ENCODE measurements at regions not wholly inside any gene's neighbourhood (a gene's known extent, or its start where the extent isn't known, plus 50 kb on each side); places are given as distances from the start of the nearest gene placed in this dataset.

DNA sequence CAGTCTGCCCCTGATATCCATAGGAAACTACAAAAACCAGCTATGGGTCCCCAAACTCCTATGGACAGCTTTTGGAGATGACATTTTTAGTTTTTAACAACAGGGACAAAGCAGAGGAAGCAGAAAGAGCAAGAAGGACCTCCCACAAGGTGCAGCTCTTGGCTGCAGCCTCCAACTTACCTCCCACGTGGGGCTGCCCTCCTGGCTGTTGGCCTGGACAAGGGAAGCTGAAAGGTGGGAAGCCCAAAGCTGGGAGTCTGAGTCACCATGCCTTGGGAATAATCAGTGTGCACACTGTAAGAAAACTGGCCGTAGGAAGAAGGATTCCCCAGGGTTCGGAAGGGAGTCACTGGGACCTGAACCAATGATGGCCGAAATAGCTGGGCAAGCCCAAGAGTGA is 51.8 kb upstream of the PAX1 start:
- DNase-seq, result no peak

DNA sequence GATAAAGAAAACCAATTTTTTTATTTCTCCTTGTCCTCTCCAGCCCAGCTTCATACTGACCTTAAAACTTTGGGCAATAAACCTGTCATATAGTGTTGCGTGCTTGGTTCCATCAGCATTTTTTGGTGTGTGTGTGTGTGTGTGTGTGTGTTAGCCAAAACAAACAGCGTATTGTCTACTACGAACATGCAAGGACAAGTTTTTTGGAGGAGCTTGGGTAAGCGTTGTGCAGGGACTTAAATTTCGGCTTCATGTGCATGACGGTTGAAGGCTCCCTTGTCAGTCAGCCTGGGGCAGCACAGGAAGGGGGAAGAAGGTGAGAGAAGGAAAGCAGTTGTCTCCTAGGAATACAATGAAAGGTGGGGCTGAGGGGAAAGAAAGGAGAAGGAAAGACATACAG is 62.0 kb upstream of the PAX1 start:
- no peak for DNase-seq

- peak; percentile 5 for DNase-seq
These were observed 64.9 kb upstream of the PAX1 start for GRCh38 chr20:21640556-21640955.

GRCh38 chr20:21633829-21634228 is 71.6 kb upstream of the PAX1 start:
- DNase-seq, result no peak

GRCh38 chr20:21632735-21633053 is 72.8 kb upstream of the PAX1 start:
- DNase-seq, result no peak

GRCh38 chr20:21632031-21632734 is 73.3 kb upstream of the PAX1 start:
- no peak for DNase-seq

DNA sequence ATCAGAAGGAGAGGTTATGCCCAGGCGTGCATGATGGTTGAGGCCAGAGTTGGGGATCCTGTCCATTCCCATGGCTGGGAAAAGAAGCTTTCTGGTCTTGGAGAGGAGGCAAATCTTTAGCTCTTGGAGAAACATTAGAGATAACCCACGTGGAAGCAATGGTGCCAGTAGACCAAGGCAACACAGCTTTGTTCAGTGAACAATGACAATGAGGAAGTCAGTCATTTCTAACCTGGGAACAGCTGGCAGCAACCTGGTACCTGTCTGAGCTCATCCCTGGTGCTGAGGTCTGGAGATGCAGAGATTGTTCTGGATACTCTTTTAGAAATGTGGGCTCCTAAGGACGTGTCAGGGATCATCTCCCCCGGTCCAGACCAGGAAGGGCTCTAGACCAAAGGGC is 76.7 kb upstream of the PAX1 start:
- no peak for DNase-seq

- no peak for DNase-seq
These were observed 81.7 kb upstream of the PAX1 start for GRCh38 chr20:21623781-21624094.

- DNase-seq, result no peak
These were observed 82.2 kb upstream of the PAX1 start for GRCh38 chr20:21623074-21623780.

DNA sequence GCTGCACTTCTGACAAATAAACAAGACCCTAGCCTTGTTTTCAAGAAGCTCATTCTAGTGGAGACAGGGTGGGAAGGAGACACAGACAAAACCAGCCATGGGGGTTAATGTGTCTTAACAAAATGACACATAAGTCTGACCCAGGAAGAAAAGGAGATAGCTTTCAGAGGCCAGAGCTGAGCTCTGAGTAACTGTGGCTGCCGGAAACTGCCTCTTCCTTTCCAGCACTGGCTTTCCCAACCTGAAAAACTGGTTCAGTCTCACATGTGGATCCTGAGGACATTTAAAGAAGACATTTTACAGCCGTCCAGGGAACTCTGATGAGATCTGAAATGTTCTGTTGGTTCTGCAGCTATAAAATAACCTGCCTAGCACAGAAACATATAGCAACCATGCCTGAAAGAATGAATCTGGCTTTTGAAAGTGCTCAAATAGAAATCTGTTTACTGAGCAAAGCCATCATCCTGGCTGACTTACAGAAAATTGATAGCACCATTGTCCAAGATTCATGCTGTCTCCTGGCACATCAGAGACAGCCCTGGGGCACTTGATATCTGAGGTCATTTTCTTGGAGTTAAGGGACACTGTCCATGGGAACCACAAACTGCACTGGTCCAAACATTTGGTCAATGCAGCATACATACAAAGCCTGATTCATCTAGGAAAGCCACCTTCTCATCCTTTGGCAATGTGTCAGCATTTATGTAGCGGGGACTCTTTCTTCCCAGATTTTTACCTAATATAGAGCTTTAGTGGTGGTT is 83.2 kb upstream of the PAX1 start:
- no peak for DNase-seq

- DNase-seq, result peak; percentile 44
These were observed 86.6 kb upstream of the PAX1 start for GRCh38 chr20:21618759-21619416.

DNA sequence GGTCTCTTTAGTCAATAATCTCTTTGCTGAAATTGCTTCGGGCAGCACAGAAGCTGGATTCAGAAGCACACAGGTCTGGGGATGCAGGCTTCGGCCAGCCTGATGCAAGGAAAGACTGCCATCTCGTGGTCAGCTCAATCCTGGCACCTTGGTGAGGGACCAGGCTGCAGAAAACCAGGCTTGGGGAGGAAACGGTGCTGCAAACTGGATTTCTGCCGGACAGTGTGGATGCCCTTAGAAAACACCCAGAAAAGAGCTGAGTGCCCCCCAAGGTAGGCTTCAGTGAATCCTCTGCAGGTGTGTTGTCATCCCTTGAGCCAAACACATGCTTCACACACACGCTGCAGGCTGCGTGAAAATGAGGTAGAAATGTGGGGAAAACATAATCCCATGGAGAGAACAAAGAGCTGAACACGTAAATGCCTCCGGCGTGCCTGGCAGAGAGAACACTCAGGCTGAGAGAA is 89.8 kb upstream of the PAX1 start:
- peak; percentile 69 for DNase-seq

- no peak for DNase-seq
These were observed 90.5 kb upstream of the PAX1 start for GRCh38 chr20:21614980-21615379.

- peak; percentile 12 for DNase-seq
These were observed 92.0 kb upstream of the PAX1 start for GRCh38 chr20:21613512-21613911.

DNA sequence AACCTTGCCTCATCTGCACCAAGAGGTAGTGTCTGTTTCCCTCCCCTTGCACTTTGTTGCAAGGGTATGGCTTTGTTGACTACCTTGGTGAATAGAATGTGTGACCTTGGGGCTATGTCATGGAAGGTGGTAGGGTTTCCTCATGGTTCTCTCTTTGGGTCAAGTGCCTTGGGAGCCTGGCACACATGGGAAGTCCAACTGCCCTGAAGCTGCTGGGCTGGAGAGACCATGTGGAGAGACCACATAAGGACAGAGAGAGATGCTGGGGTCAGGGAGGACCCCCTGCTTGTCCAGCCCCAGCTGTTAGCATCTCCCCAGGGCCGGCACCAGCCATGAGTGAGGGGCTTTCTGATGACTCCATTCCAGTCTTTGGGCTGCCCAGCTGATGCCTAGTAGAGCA is 95.5 kb upstream of the PAX1 start:
- DNase-seq, result no peak

DNA sequence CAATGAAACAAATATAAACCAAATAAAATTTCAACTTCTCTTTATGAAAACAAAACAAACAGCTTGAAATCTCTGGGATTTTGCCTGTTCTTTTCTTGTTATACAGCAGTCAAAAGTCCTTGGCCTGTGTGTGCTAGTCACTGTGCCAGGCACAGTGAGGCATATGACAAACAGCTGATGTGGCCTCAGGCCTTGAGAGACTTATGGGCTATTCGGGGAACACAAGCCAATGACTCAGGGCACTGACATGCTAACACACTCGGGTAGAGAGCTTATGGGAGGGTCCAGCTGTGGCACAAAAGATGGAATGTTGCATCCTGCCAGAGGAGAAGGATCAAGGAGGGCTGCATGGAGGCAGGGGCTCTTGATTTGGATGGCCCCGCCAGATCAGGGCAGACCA is 95.4 kb upstream of the NKX2-2 start:
- no peak for DNase-seq

- no peak for DNase-seq
These were observed 94.9 kb upstream of the NKX2-2 start for GRCh38 chr20:21608777-21609176.

DNA sequence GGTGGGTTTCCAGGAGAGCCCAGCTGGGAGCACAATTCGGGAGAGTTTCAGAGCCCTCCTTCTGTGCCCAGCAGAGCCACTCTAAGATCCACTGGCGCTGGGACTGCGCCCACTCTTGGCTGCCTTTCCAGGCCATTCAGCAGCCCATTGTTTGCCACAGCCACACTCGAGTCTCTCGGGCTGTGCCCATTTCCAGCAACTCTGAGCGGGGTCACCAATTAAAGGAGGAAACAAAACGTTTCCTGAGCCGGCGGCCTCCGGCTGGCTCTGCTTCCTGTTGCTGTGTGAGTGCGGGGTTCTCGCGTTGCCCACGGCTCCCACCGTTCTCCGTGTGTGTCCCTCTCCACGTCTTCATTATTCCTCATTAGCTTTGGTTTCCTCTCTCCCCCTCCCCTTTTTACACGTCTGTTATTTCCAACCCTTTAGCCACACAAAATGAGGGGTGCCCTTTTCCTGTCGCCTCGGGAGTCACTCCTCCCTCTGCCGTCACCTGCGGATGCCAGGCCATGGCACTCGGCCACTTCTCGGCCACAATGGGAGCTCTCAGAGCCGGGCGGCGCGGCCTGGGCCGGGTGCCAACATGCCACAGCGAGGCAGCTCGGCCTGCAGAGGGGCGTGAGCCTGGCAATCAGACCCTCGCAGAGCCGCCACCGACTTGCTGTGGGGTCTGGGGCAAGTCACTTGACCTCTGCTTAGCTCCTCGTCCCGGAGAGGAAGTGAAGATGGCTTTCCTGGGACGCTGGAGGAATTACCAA is 94.3 kb upstream of the NKX2-2 start:
- DNase-seq, result no peak

DNA sequence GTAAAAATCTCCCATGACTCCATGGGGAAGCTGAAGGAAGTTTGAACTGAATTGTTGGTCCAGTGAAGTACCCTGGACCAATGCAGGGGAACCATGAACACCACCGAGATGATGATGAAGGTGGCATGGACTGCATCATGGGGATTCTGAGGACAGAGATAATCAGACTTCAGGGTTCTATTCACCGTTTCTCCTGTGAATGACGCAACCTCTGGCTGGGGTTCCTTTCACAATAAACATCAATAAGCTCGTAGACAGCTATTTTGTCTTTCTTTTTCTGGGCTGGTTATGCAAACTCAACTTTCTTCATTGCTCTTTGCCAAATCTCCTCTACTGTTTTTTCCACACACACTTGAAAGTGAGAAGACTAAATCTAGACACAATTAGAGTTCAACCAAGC is 87.9 kb upstream of the NKX2-2 start:
- no peak for DNase-seq

DNA sequence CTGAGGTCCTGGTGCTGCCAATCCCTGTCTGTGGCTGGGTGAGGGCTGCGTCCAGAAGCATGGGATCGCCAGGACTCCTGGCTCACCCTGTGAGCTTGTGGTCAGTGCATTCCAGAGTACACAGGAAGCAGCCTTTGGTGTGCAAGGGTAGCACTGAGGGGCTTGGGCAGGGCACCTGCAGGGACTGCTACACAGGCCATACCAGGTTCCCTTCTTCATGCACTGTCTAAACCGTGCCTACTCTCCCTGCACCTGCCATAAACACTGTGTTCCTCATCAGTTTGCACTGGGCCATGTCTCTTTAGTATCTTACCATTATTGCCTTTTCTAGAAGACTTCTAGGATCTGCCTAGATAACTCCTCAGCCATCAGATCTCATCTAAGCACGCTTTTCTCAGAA is 72.8 kb upstream of the NKX2-2 start:
- DNase-seq, result no peak

DNA sequence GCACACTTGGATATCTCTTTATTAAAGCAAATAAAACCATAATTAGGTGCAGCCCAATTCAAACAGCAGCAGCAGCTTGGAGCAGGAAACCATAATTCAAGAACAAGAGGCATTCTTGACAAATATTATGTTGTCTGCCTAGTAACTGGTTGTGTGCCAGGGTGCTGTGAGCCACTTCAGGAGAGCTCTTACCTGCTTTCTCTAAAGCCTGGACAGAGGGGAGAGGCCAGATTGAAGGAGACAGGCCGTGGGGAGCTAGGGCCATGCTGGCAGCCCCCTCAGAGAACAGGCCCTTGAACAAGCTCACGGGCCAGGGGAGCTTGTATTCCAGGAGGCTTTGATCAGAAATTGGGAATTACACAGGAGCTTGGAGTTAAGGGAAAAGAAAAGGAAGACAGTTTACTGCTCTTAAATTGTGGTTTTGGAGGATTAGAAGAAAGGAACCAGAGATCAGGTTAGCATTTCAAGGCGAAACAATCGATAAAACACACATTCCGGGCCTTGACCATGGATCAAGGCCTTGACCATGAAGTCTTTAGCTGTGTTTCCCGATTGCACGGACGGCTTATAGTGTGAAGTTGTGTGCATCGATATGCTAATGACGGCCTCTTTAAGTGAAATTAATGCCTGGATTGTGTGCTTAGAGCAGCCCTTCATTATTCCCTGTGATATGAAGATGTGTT is 69.8 kb upstream of the NKX2-2 start:
- no peak for DNase-seq

DNA sequence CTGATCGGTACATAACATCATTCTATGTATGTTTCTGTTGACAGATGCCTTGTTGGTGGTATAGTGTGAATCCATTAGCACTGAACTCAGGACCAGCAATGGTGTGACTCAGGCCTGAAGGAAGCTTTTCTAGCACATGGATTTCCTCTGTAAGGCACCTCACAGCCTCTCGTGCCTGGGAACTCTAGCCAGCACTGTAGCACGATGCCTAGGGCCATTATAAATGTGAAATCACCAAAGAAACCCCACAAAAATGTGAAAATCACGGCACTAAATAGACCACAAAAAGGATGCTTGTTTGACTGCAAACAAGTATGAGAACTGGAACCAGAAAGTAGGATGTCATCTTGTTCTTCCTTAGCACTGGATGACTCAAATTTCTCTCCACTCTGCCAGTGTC is 63.7 kb upstream of the NKX2-2 start:
- no peak for DNase-seq
